ENCODE measurements at regions not wholly inside any gene's neighbourhood (a gene's known extent, or its start where the extent isn't known, plus 50 kb on each side); places are given as distances from the start of the nearest gene placed in this dataset.

DNA sequence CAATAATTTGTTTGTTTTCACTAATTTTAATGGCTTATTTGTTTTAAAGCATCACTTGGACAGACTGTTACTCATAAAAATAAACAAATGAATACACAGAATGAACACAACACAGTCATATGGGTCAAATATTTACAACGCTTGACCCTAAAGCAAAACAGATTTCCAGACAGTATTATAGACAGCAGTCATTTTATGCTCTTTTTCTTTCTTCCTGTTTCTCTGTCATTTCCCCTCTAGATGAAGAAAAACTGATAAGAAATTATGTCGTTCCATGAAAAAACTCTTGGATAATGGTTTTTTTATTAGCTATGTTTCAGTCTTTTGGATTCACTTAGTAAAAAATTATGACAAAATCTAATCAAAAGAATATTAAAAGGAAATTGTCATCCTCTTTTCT, 297.3 kb upstream of the NEGR1 start:
- TF ChIP-seq, protein P1, sequence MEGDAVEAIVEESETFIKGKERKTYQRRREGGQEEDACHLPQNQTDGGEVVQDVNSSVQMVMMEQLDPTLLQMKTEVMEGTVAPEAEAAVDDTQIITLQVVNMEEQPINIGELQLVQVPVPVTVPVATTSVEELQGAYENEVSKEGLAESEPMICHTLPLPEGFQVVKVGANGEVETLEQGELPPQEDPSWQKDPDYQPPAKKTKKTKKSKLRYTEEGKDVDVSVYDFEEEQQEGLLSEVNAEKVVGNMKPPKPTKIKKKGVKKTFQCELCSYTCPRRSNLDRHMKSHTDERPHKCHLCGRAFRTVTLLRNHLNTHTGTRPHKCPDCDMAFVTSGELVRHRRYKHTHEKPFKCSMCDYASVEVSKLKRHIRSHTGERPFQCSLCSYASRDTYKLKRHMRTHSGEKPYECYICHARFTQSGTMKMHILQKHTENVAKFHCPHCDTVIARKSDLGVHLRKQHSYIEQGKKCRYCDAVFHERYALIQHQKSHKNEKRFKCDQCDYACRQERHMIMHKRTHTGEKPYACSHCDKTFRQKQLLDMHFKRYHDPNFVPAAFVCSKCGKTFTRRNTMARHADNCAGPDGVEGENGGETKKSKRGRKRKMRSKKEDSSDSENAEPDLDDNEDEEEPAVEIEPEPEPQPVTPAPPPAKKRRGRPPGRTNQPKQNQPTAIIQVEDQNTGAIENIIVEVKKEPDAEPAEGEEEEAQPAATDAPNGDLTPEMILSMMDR (IDR thresholded peaks at IDR 0.05): no peak
- H3K4me1 ChIP-seq: no peaks in the 10 kb centered on the region
- no peaks in the 10 kb centered on the region for H3K27me3 ChIP-seq
- ATAC-seq (no peak), DNase-seq (no peak)
- intact Hi-C loops (cut with DNase I): no loop called here
- no peak overlapping the region for H3K4me3 ChIP-seq
- H3K27ac ChIP-seq: no peak overlapping the region
- H3K9me3 ChIP-seq: no peaks in the 10 kb centered on the region
- H3K36me3 ChIP-seq: no peaks in the 10 kb centered on the region

DNA sequence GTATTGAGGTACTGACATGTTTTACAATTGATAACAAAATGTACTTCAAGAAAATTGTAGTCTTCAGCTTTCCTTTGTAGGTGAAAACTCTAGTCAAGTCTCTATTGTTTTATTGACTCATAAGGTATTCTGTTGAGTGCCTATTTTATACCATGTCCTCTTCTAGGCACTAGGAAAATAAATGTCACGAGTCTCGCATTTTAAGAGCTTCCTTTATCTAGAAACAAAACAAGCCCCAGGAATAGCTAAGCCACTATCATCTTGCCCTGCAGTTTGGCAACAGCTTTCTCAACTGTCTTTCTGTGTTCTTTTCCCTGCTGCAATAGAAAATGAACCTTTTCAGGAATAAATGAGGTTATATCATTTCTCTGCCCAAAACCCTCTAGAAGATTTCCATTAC, 288.5 kb upstream of the NEGR1 start:
- Histone ChIP-seq H3K36me3 (no peaks in the 10 kb centered on the region), H3K27ac (no peak overlapping the region), H3K27me3 (no peaks in the 10 kb centered on the region), H3K9me3 (no peaks in the 10 kb centered on the region), H3K4me1 (no peaks in the 10 kb centered on the region), H3K4me3 (no peak overlapping the region)
- no peak for ATAC-seq
- intact Hi-C loops (cut with DNase I): no loop called here
- no peak for DNase-seq
- TF ChIP-seq, protein P1 (IDR thresholded peaks at IDR 0.05): no peak

DNA sequence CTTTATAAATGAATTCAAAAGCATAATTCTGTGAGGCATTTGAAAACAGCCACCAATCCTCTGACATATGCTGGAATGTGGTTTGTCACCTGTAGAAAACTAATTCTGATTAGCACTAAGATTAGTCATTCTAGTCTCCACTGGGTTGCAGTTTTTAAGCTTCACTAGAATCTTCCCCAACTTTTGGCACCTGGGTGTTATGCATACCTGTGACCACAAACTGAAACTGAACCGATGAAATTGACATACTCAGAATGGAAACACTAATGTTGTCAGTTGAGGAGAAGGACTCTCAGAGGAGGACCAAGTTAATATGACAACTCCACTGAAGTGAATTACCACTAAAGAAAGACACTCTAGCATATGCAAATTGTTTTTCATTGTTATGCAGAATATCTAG, 285.8 kb upstream of the NEGR1 start:
- Histone ChIP-seq H3K27ac (no peak overlapping the region), H3K27me3 (no peaks in the 10 kb centered on the region), H3K4me3 (no peak overlapping the region), H3K4me1 (no peaks in the 10 kb centered on the region), H3K9me3 (no peaks in the 10 kb centered on the region), H3K36me3 (no peaks in the 10 kb centered on the region)
- ATAC-seq: no peak
- no peak for DNase-seq
- TF ChIP-seq, protein P1 (IDR thresholded peaks at IDR 0.05): no peak
- intact Hi-C loops (cut with DNase I): no loop called here

DNA sequence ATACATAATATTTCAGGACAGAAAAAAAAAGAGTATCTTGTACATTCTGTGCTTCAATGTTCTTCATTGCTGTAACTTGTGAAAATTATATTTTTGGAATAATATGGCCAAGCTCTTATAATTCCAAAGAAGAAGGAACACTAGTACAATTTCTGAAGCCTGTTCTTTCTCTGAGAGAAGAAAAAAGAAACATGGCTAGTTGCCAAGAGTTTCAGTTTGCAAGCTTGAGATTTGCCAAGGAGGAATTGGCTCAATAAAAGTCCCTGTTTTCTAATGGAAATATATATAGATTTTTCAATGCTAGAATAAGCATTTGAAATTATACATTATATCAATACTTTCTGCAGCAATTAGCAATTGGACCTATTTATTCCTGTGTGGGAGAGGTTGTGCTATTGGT, 285.2 kb upstream of the NEGR1 start:
- DNase-seq (no peak), ATAC-seq (no peak)
- Histone ChIP-seq H3K9me3 (no peaks in the 10 kb centered on the region), H3K27me3 (no peaks in the 10 kb centered on the region), H3K4me1 (no peaks in the 10 kb centered on the region), H3K36me3 (no peaks in the 10 kb centered on the region), H3K27ac (no peak overlapping the region), H3K4me3 (no peak overlapping the region)
- TF ChIP-seq, protein P1 (IDR thresholded peaks at IDR 0.05): no peak
- intact Hi-C loops (cut with DNase I): no loop called here

DNA sequence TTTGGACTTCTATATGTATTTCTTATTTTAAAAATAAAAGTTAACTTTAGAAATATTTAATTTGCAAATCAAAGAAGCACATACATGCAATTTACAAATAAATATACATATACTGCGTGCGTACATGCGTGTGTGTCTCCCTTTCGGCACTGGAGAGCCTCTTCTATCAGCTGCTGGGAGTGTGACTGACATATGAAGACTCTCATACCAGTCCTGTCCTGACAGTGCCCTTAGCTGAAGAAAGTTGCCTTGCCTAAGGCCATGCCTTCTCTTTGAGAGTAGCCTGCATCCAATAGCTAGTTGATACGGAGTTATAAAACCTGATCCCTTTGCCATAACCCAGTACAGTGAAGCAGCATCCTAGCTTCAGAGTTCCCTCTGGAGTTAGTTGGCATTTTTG, 282.4 kb upstream of the NEGR1 start:
- DNase-seq (no peak), ATAC-seq (no peak)
- Histone ChIP-seq H3K36me3 (no peaks in the 10 kb centered on the region), H3K4me1 (no peaks in the 10 kb centered on the region), H3K4me3 (no peak overlapping the region), H3K27me3 (no peaks in the 10 kb centered on the region), H3K27ac (no peak overlapping the region), H3K9me3 (no peaks in the 10 kb centered on the region)
- intact Hi-C loops (cut with DNase I): no loop called here
- TF ChIP-seq, protein P1 (IDR thresholded peaks at IDR 0.05): no peak

DNA sequence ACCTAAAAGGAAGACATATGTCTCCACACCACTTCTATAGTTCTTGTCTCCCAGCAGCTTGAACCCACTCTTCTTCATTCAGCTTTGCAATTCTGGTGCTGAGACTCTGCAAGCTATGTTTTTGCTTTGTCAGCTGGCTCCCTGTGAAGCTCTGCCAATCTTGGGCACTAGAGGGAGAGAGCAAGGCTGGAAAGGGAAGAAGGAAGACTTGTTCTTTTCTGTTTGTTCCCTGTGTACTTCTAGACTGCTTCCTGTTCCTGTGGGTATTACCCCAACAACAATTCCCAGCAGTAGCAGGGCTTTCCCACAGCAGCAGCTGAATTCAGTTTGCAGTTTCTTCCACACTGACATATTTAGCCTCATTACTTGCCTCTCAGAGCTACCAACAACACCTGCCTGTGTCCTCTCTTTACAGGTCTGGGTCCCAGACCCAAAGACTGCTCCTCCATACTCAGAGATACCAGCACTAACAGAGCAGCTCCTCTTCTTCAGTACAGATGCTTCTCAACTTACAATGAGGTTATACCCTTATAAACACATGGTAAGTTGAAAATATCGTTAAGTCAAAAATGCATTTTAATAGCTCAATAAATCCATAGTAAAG, 275.2 kb upstream of the NEGR1 start:
- Histone ChIP-seq H3K27ac (no peak overlapping the region), H3K9me3 (no peaks in the 10 kb centered on the region), H3K4me3 (no peak overlapping the region), H3K4me1 (no peaks in the 10 kb centered on the region), H3K36me3 (no peaks in the 10 kb centered on the region), H3K27me3 (no peaks in the 10 kb centered on the region)
- TF ChIP-seq, protein P1 (IDR thresholded peaks at IDR 0.05): no peak
- ATAC-seq: peak; percentile 55
- intact Hi-C loops (cut with DNase I): no loop called here
- DNase-seq: no peak
